ENCODE measurements at regions not wholly inside any gene's neighbourhood (a gene's known extent, or its start where the extent isn't known, plus 50 kb on each side); places are given as distances from the start of the nearest gene placed in this dataset.
A peak's percentile ranks its signal among the peaks of the same experiment; 100 is the strongest.

DNA sequence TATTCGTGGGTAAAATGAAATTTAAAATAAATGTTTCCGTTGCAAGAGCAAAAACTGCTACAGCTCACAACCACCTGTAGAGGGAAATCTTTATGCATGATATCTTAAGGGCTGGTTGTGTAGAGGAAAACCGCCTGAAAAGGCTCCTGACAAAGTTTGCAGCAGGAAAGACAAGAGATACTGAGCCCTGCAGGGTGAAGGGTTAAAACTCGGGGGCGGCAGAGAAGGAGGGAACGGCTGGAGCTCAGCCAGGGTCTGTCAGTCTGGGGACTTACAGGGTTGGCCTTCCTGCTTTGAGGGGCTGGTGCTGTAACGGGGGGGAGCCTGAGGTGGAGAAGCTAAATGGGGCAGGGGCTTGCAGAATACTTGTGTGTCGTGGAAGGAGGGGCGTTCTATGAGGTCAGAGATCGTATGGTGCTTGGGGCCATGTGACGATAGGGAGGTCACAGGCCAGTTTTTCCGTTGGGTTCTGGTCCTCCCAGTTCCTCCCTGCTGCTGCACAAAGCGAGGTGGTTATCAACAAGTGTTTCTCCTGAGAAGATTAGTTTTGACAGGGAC, 122.9 kb upstream of the HSD17B12 start:
- H3K27ac ChIP-seq (ENCODE audit: low read depth, low read length), result no peak overlapping the region
- no peaks in the 10 kb centered on the region for H3K4me1 ChIP-seq (ENCODE audit: insufficient read depth, low read length)
- peaks cover 11 to 44% of the 10 kb centered on the region in 2 donors for H3K27me3 ChIP-seq (ENCODE audit: control insufficient read depth in 1 of 2, insufficient read depth in 2 of 2, low read length in 2 of 2)
- no peaks in the 10 kb centered on the region for H3K9me3 ChIP-seq (ENCODE audit: low read length)
- H3K9ac ChIP-seq (ENCODE audit: low read length), result no peak overlapping the region
- no peaks in the 10 kb centered on the region for H3K36me3 ChIP-seq (ENCODE audit: insufficient read depth, low read length)
- no peak overlapping the region for H3K4me3 ChIP-seq (ENCODE audit: low read depth in 1 of 2, low read length in 2 of 2)

DNA sequence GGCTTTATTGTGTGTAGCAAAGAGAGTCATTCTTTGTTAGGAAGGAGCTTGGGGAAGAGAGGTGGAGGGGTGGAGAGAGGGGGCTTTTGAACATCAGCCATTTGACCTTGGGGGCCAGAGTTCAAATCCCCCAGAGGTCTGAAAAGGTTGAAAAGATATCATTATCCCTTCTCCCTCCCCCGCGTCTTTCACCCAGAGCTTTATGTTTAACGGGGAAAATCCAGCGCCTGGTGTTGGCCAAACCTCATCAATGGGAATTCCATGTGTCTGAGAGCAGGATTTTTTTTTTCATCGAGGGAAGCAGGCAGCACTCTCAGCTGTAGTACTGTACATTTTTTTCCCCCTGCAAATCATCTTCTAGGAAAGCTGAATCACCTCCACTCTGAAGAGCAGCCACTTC, 122.4 kb upstream of the HSD17B12 start:
- Histone ChIP-seq H3K4me1 (ENCODE audit: insufficient read depth, low read length) (no peaks in the 10 kb centered on the region), H3K36me3 (ENCODE audit: insufficient read depth, low read length) (no peaks in the 10 kb centered on the region), H3K4me3 (ENCODE audit: low read depth in 1 of 2, low read length in 2 of 2) (no peak overlapping the region), H3K27ac (ENCODE audit: low read depth, low read length) (no peak overlapping the region), H3K9ac (ENCODE audit: low read length) (no peak overlapping the region), H3K27me3 (ENCODE audit: control insufficient read depth in 1 of 2, insufficient read depth in 2 of 2, low read length in 2 of 2) (peaks cover 11 to 39% of the 10 kb centered on the region in 2 donors), H3K9me3 (ENCODE audit: low read length) (no peaks in the 10 kb centered on the region)

DNA sequence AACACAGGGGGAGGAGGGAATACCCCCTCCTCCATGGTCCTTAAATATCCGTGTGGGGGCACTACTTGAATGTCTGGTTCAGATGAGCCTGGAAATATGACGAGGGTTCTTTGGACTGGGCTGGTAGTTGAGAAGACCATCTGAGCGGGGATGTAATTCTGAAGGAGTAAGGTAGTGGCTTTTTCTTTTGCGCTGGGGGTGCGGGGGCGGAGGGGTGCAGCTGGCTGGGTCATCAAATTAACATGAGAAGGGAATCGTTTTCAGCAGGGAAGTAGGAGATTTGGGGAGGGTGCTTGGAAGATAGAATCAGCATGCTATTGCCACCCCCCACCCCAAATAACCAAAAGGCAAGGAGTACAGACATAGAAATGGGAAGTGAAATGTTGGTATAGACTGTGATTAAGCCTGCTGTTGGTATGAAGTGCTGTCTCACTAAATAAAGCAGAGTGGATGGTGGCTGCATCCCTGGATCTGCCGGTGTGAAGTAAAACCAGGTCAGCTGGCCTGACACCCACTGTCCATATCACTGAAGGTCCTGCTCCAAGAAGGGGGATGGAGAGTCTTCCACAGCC, 121.9 kb upstream of the HSD17B12 start:
- Histone ChIP-seq H3K9ac (ENCODE audit: low read length) (no peak overlapping the region), H3K4me1 (ENCODE audit: insufficient read depth, low read length) (no peaks in the 10 kb centered on the region), H3K9me3 (ENCODE audit: low read length) (no peaks in the 10 kb centered on the region), H3K27ac (ENCODE audit: low read depth, low read length) (no peak overlapping the region), H3K36me3 (ENCODE audit: insufficient read depth, low read length) (no peaks in the 10 kb centered on the region), H3K4me3 (ENCODE audit: low read depth in 1 of 2, low read length in 2 of 2) (no peak overlapping the region), H3K27me3 (ENCODE audit: control insufficient read depth in 1 of 2, insufficient read depth in 2 of 2, low read length in 2 of 2) (peaks cover 11 to 34% of the 10 kb centered on the region in 2 donors)

DNA sequence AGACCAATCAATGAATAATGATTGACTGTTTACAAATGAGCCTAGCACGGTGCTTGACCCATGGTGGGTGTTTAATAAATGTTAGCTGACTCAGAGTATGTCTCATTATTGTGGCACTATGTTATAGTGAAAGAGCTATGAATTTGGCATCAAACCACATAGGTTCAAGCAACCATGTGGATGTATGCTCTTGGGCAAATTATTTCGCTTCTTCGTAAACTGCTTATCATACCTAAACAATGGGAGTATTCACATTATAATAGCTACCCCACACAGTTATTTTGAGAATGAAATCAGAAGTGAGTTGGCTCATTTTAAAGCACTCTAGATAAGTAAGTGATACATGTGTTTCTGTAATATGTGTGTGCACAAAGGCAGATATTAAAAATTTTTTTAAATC, 118.7 kb upstream of the HSD17B12 start:
- Histone ChIP-seq H3K4me1 (ENCODE audit: insufficient read depth, low read length) (no peaks in the 10 kb centered on the region), H3K27me3 (ENCODE audit: control insufficient read depth in 1 of 2, insufficient read depth in 2 of 2, low read length in 2 of 2) (peaks cover 11 to 25% of the 10 kb centered on the region in 2 donors), H3K27ac (ENCODE audit: low read depth, low read length) (no peak overlapping the region), H3K36me3 (ENCODE audit: insufficient read depth, low read length) (no peaks in the 10 kb centered on the region), H3K9me3 (ENCODE audit: low read length) (no peaks in the 10 kb centered on the region), H3K9ac (ENCODE audit: low read length) (no peak overlapping the region), H3K4me3 (ENCODE audit: low read depth in 1 of 2, low read length in 2 of 2) (no peak overlapping the region)

DNA sequence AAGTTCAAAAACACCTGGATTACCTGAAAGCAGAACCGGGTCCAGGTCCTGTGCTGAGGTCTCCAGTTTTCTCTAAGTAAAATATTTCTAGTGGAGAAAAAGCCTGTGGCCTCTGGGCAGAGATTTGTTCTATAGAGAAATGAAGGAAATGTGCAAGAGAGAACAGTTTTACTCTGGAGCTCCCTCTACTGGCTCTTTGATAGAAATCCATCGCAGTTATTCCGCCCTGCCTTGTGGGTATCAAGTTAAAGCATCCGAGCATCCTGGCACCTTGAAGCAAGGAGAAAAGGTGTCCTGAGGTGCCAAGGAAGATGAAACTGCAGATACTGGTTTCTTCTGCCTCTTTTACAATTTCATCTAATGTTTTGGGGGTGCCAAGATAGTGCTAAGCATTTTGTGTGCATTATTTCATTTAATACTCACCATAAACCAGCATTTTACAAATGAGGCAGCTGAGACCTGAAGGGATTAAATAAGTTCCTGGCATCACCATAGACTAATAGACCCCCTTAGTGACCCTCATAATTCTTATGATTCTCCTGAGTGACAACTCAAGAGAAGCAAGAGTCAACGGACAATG, 113.1 kb upstream of the HSD17B12 start:
- no peaks in the 10 kb centered on the region for H3K36me3 ChIP-seq (ENCODE audit: insufficient read depth, low read length)
- peaks cover 5 to 7% of the 10 kb centered on the region in 2 donors for H3K27me3 ChIP-seq (ENCODE audit: control insufficient read depth in 1 of 2, insufficient read depth in 2 of 2, low read length in 2 of 2)
- H3K27ac ChIP-seq (ENCODE audit: low read depth, low read length), result no peak overlapping the region
- no peaks in the 10 kb centered on the region for H3K4me1 ChIP-seq (ENCODE audit: insufficient read depth, low read length)
- H3K9ac ChIP-seq (ENCODE audit: low read length), result no peak overlapping the region
- no peak overlapping the region for H3K4me3 ChIP-seq (ENCODE audit: low read depth in 1 of 2, low read length in 2 of 2)
- no peaks in the 10 kb centered on the region for H3K9me3 ChIP-seq (ENCODE audit: low read length)

DNA sequence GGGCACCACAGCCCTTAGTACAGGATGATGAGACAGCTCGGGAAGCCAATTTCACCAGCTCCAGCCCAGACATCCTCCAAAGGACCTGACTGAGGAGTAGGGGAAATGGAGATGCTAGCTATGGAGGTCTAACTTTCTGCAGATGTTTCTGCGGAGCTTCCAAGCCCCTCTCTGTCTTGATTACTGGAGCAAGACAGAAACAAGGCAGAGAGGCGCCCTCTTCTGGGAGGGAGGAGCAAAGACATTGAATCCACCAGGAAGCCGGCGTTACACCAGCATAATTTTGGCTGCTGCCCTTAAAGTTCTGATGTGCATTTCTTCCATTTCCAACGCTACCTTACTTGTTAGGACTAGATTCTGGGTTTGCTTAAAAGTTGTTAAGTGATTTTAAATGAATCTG, 107.3 kb upstream of the HSD17B12 start:
- Histone ChIP-seq H3K27me3 (ENCODE audit: control insufficient read depth in 1 of 2, insufficient read depth in 2 of 2, low read length in 2 of 2) (peaks cover 58 to 60% of the 10 kb centered on the region in 2 donors), H3K4me1 (ENCODE audit: insufficient read depth, low read length) (peaks cover 23% of the 10 kb centered on the region), H3K9ac (ENCODE audit: low read length) (no peak overlapping the region), H3K9me3 (ENCODE audit: low read length) (no peaks in the 10 kb centered on the region), H3K4me3 (ENCODE audit: low read depth in 1 of 2, low read length in 2 of 2) (no peak overlapping the region), H3K36me3 (ENCODE audit: insufficient read depth, low read length) (no peaks in the 10 kb centered on the region), H3K27ac (ENCODE audit: low read depth, low read length) (no peak overlapping the region)

DNA sequence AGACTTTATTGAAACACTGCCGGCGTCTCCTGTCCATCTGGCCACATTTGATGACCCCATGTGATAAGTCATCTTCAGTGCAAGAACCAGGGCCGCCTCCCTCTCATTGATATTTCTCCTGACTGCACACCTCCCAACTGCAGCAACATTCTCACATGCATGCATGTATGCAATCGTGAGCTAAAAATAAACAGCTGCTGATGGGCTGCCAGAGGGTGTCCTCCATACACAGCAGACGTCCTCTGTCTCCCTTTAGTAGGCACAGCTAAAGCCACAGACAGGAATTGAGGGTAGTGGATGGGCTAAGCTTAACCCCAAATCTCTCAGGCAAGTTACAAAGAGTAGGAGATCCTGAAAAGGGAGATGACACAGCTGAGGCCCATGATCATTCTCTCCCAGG, 106.7 kb upstream of the HSD17B12 start:
- no peaks in the 10 kb centered on the region for H3K36me3 ChIP-seq (ENCODE audit: insufficient read depth, low read length)
- H3K27ac ChIP-seq (ENCODE audit: low read depth, low read length), result no peak overlapping the region
- H3K27me3 ChIP-seq (ENCODE audit: control insufficient read depth in 1 of 2, insufficient read depth in 2 of 2, low read length in 2 of 2), result peaks cover 62 to 66% of the 10 kb centered on the region in 2 donors

DNA sequence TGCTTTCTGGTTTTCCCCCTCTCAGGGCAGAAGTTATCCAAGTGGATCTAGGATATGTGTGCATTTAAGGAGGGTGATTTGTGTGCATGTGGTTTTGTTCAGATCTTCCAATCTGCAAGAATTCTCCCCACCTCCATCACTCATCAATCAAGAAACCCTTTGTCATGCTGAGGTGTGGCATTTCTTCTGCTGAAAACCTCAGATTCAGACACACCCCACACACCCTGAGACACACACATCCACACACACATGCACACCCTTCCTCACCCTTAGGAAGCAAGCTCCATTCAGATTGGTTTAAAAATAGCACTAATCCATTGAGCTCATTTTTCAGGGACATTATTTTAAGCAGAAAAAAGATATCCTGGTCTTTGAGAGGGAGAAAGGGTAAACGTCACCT, 106.1 kb upstream of the HSD17B12 start:
- Histone ChIP-seq H3K27ac (ENCODE audit: low read depth, low read length) (no peak overlapping the region), H3K36me3 (ENCODE audit: insufficient read depth, low read length) (no peaks in the 10 kb centered on the region), H3K9me3 (ENCODE audit: low read length) (no peaks in the 10 kb centered on the region), H3K27me3 (ENCODE audit: control insufficient read depth in 1 of 2, insufficient read depth in 2 of 2, low read length in 2 of 2) (peaks cover 62 to 71% of the 10 kb centered on the region in 2 donors), H3K9ac (ENCODE audit: low read length) (no peak overlapping the region), H3K4me1 (ENCODE audit: insufficient read depth, low read length) (peaks cover 23% of the 10 kb centered on the region), H3K4me3 (ENCODE audit: low read depth in 1 of 2, low read length in 2 of 2) (no peak overlapping the region)

More for the DNA sequence above, 106.7 kb upstream of the HSD17B12 start:
- Histone ChIP-seq H3K4me3 (ENCODE audit: low read depth in 1 of 2, low read length in 2 of 2) (no peak overlapping the region), H3K9ac (ENCODE audit: low read length) (no peak overlapping the region), H3K4me1 (ENCODE audit: insufficient read depth, low read length) (peaks cover 23% of the 10 kb centered on the region), H3K9me3 (ENCODE audit: low read length) (no peaks in the 10 kb centered on the region)

DNA sequence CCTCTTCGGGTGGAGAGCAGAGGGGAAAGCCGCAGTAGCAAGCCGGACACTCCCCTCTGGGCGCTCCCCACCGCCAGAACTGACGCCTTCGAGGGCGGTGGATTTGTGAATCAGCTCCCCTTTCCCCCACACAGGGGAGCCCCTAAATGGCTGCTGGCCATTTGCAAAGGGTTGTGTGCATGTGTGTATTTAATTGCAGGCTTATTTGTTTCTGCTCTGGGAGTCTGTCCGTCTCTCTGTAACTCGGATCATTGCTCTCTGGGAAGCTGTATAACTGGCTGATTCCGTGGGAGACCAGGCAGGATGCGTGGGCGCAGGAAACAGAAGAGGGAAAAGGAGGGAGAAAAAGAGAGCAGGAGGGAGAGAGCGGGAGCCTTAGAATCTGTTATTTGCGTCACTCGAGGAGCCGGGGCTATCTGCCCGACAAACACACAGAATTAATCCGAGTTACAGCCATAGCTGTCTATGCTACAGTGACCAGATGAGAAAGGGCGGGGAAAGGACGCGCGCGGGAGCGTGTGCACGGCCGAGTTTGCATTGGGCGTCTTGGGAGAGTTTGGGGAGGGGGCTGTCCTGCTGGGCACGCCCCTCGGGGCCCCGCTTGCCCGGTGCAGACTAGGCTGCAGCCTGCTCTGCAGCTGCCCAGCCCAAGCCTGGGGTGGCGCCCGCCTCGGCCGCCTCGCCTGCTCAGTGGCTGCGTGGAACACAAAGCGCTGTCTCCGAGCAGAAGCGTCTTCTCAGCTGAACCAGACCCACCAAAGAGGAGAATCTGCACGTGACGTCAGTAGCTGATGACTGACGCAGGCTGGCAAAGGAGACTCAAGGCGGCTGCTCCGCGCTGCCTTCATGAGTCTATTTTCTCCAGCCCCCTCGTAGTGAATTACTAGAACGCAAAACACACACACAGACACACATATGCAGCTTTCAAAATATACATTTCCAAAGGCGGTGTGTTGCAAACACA, 105.3 kb upstream of the HSD17B12 start:
- Histone ChIP-seq H3K9ac (ENCODE audit: low read length) (no peak overlapping the region), H3K9me3 (ENCODE audit: low read length) (no peaks in the 10 kb centered on the region), H3K27ac (ENCODE audit: low read depth, low read length) (no peak overlapping the region), H3K36me3 (ENCODE audit: insufficient read depth, low read length) (no peaks in the 10 kb centered on the region), H3K27me3 (ENCODE audit: control insufficient read depth in 1 of 2, insufficient read depth in 2 of 2, low read length in 2 of 2) (peaks cover 69 to 72% of the 10 kb centered on the region in 2 donors), H3K4me3 (ENCODE audit: low read depth in 1 of 2, low read length in 2 of 2) (peak overlapping the region in 1 of 2 donors; percentile 36), H3K4me1 (ENCODE audit: insufficient read depth, low read length) (peaks cover 30% of the 10 kb centered on the region)

DNA sequence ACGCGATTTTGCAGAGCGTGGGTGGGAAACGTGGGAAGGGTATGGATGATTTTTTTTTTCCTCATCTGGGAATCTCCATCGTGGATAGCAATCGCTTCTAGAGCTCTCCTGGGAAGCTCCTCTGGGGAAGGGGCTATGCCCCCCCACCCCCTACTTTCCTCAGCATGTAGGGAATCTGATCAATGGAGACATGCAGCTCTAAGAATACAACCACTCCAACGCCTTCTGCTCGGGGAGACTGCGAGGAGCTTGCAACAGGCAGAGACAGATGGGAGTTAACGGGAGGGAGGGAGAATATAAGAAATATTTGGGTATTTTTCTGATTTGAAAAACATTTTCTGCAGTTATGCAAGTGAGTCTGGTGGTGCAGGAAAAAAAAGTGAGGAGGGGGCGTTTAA, 104.6 kb upstream of the HSD17B12 start:
- no peaks in the 10 kb centered on the region for H3K9me3 ChIP-seq (ENCODE audit: low read length)
- no peak overlapping the region for H3K27ac ChIP-seq (ENCODE audit: low read depth, low read length)
- no peaks in the 10 kb centered on the region for H3K36me3 ChIP-seq (ENCODE audit: insufficient read depth, low read length)
- peak overlapping the region in 1 of 2 donors; percentile 36 for H3K4me3 ChIP-seq (ENCODE audit: low read depth in 1 of 2, low read length in 2 of 2)
- peaks cover 35% of the 10 kb centered on the region for H3K4me1 ChIP-seq (ENCODE audit: insufficient read depth, low read length)
- peaks cover 75 to 78% of the 10 kb centered on the region in 2 donors for H3K27me3 ChIP-seq (ENCODE audit: control insufficient read depth in 1 of 2, insufficient read depth in 2 of 2, low read length in 2 of 2)
- no peak overlapping the region for H3K9ac ChIP-seq (ENCODE audit: low read length)

DNA sequence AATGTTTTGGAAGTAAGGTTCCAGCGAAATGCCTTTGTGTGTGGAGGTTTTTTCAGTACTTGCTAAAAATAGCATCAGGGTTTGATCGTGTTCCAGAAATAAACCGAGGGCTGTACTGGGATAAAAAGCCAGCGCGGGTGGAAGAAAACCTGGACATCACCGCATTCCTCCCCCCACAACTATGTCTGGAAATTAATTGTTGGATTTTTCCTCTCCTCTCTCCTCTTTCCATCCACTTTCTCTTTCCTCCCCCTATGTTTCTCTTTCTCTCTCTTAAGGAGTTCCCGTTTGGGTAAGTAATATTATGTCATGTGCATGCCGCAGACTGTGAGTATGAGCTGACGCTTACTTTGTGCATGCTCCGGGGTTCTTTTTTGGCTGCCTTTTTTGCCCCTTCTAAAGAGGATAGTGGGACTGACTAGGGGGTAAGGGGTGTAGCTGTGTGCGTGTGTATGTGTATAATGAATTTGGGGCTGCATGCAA, 104.2 kb upstream of the HSD17B12 start:
- Histone ChIP-seq H3K4me1 (ENCODE audit: insufficient read depth, low read length) (peaks cover 37% of the 10 kb centered on the region), H3K4me3 (ENCODE audit: low read depth in 1 of 2, low read length in 2 of 2) (peak overlapping the region; percentile 29 to 36)

More for the DNA sequence above, 104.2 kb upstream of the HSD17B12 start:
- no peaks in the 10 kb centered on the region for H3K36me3 ChIP-seq (ENCODE audit: insufficient read depth, low read length)
- H3K9ac ChIP-seq (ENCODE audit: low read length), result no peak overlapping the region
- no peaks in the 10 kb centered on the region for H3K9me3 ChIP-seq (ENCODE audit: low read length)
- H3K27me3 ChIP-seq (ENCODE audit: control insufficient read depth in 1 of 2, insufficient read depth in 2 of 2, low read length in 2 of 2), result peaks cover 75 to 82% of the 10 kb centered on the region in 2 donors
- H3K27ac ChIP-seq (ENCODE audit: low read depth, low read length), result no peak overlapping the region

Measured in muscle layer of colon (tissue), 2 donors.